ENCODE measurements at regions not wholly inside any gene's neighbourhood (a gene's known extent, or its start where the extent isn't known, plus 50 kb on each side); places are given as distances from the start of the nearest gene placed in this dataset.

DNA sequence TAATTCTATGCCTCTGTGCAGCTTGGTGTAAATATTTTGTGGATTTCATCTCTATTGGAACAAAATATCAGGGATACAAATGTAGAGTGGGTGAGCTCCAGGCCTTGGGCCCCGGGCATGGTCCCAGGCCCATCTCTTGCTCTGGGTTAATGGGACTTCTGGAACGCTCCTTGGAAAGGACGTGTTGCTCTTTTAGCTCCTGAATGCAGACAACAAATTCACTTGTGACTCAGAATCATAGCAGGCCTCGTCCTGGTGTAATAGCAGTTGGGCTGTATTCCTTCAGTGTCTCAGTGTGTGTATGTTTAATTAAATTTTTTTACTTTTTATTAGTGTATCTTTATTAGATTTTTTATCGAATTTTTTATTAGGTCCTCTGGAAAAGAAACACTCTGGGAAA, 266.7 kb upstream of the C2CD4B start:
- TF ChIP-seq CTCF (IDR thresholded peaks at IDR 0.05) (no peak), POLR2A (IDR thresholded peaks at IDR 0.05) (no peak)
